HG03139 (cell line): ENCODE measurements at regions not wholly inside any gene's neighbourhood (a gene's known extent, or its start where the extent isn't known, plus 50 kb on each side); places are given as distances from the start of the nearest gene placed in this dataset.

Experiments used
- ATAC-seq: cut with Tn5 transposase; IDR thresholded peaks from one replicate; pipeline ENCODE4 v1.9.1; 2021; ENCODE audit not compliant: unreplicated experiment

GRCh38 chr11:28581286-28582242 is 473.4 kb downstream of the METTL15 start:
- no peak for ATAC-seq

DNA sequence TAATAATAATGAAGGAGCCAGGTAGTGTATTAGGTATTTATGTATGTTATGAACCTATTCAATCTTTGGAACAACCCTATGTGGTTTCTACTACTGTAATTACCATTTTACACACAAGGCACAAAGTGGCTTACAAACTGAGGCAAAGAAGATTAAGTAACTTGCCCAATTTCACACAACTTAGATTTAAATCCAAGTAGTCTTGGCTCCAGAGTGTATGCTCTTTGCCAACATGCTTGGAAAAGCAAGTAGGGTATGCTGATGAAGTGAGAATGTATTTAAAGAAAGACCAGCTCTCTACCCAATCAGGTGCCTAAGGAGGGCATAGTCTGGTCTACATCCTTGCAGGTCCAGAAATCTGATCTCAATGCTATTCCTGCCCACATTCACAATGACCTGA is 463.2 kb downstream of the METTL15 start:
- ATAC-seq: no peak

DNA sequence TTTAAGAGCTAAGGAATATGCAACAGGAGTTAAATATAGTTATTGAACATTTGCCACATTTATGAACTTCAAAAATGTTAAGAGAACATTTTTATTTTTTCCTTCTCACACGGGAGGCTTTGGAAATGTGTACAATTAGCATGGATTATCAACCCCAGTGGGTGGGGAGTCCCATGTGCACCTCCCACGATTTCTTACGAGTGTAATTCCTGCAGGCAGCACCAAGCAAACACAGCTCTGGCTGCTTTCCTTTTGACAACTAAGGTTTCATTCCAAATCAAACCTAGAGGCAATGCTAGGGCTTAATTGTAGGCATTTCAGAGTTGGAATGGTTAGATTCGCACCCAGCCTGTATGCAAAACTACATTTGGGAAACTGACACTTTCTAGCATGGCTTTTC is 460.9 kb downstream of the METTL15 start:
- ATAC-seq: no peak

- no peak for ATAC-seq
Observed at GRCh38 chr11:28566339-28567089, 458.3 kb downstream of the METTL15 start.

DNA sequence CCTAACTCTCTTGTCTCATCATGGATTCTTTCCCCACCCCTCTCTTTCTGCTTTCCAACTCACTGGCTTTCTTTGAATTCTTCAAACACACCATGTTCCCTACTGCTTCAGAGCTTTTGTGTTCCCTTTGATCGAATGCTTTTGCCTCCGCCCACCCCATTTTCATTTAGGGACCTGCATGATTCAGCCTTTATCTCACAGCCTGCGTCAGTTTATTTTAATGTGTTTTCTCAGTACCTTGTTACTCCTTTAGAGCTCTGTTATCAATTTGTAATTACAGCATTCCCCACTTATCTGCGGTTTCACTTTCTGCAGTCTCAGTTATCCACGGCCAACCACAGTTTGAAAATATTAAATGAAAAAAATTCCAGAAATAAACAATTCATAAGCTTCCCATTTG is 451.3 kb downstream of the METTL15 start:
- ATAC-seq: no peak

DNA sequence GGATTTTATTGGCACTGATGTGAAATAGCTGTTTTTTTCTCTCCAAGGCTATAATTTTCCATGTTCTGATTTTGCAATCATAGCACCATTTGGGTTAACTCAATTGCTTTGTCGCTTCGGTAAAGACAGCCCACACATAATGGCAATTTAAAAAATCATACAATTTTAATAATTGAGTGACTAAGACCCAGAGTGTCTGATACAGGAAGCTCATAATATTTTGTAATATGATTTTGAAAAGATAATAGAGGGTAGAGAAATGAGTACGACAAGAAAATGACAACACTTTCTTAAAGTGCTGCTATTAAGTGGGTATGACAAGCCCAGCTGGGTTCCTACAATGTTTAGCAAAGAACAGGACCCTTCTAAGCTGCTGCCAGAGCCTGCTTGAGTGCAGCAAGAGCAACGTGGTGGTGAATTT is 439.1 kb downstream of the METTL15 start:
- no peak for ATAC-seq

DNA sequence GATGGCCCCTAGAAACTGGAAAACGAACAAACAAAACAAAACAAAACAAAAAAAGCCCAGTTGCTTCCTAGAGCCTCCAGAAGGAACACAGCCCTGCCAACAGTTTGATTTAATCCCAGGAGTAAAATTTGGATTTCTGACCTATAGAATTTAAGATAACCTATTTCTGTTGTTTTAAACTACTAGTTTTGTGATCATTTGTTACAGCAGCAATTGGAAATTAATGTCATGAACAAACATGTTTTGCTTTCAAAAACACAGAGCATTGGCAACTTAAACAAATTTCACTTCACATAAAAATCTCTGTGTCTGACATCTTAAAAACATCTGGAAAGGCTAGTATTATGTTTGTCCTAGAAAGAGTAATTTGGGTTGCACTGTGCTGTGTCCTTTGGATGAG is 437.3 kb downstream of the METTL15 start:
- no peak for ATAC-seq

DNA sequence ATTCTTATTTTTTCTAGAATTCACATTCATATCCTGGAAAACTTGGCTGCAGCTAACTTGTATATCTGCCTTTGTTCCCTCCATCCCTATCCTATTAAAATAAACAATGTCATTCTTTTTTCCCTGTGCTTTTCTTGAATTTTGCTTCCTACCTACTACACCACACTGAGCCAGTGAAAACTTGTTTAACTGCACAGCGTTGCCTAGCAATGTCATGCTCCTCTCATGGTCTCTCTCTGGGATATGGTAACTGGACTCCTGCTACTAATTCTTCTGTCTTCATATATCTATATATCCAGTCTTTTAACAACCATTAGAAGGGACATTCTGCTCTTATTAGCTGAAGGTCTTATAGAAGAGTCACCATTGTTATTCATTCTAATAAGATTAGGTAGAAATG is 434.4 kb downstream of the METTL15 start:
- no peak for ATAC-seq

- ATAC-seq: no peak
Observed at GRCh38 chr11:28539239-28540030, 431.2 kb downstream of the METTL15 start.

DNA sequence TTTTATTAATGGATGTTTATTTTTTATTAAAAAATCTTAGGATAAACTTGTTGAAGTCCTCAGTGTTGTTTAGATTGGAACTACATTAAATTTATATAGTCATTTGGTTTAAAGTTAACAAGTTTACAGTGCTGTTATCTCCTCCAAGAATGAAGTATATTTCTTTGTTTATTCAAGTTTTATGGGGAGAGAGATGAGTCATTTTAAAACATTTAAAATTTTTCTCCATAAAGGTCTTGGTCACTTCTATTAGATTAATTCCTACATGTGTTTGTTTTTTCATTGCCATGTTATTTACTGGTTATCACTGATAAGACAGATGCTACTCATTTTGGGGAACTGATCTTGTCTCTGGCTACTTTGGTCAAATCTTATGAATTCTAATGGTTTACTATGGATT is 429.6 kb downstream of the METTL15 start:
- no peak for ATAC-seq

DNA sequence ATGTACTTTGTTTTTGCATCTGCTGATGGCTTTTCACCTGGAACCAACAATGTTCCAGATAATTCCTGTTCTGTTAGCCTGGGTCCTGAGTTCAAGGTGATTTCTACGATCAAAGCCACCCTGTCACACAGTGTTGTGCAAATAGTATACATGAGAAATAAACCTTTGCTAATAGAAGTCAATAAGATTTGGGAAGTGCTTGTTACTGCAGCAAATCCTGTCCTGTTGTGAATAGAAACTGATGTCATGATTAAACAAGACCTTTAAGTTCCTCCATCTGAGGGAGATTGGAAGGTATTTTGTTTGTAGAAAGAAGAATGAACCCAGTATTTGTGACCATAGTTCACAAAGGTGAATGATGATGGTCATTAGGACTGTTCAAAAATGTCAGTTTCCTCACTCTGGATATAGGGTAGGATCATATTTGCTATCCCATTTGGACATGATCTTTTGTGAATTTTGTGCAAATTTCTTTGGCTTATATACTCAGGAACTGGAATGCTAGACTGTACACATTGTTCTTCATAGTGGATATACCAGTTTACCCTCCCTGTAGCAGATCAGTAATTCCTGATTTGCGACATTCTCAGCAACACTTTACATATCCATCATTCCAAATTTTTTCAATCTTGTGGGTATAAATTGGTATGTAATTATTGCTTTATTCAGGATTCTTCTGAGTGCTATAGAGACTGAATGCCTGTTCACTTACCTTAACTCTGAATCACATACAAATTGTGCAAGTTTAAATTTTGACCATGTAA is 428.5 kb downstream of the METTL15 start:
- ATAC-seq: no peak

DNA sequence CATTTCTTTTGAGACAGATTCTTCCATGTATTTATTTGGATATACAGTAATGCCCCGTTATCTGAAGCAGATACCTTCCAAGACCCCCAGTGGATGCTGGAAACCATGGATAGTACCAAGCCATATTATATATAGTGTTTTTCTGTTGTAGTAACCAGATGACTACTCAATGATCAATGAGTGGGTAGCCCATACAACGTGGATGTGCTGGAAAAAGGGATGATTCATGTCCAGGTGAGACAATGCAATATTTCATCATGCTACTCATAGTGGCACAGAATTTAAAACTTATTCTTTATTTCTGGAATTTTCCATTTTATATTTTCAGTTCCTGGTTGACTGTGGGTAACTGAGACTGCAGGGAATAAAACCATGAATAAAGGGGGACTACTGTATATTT is 427.5 kb downstream of the METTL15 start:
- no peak for ATAC-seq

DNA sequence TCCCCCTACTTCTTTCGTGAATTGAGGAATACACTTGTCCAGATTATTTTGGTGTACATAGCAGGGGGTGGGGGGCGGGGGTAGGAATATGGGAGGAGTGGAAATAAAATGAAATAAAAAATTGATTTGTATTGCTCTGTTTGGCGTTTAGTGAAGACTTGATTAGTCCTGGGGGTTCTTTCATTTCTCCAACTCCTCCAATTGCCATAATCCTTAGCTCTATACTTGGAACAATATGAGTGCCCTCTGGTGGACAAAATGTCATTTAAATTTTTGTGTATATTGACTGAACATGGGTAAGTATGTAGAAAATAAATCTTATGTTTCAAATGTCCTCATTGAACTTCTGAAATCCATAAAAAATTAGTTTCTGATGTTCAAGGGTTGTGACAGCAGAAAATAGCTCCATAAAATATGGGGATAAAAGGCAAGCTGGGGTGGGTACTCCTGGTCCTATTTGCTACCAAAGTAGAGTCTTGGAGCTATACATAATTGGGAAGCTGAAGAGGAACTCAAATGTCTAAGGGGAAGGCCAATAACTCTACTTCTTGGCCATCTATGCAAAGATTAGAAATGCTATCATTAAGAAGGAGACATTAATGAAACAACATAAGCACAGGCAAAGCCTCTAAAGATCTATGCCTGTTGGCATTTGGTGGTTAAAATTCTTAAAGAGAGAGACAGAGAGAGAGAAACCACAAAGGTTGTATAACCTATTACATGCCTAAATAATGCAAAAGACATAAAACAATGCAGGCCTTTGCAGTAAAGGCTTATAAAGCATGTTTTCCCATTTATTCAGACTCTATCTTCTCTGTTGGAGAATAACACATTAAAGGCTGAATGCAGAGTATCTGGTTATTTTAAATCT is 421.6 kb downstream of the METTL15 start:
- no peak for ATAC-seq

DNA sequence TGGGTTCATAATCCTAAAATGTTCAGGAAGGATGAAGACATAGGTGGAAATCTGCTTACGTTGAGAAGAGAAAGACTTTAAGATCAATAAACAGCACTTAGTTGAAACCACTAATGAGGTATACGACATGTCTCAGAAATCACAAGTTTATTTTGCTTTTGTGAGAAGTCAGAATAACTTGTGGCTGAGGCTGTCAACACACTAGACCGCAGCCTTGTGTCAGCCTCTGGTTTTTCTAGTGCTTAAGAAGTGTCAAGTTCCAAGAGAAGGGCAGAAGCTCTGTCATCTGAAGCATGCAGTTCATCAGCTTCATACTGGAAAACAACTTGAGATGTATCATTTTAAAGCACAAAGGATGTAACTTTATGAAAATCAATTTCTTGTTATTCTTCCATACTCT is 420.9 kb downstream of the METTL15 start:
- no peak for ATAC-seq

- ATAC-seq: no peak
Observed at GRCh38 chr11:28528217-28528616, 420.0 kb downstream of the METTL15 start.

GRCh38 chr11:28526406-28526751 is 418.2 kb downstream of the METTL15 start:
- no peak for ATAC-seq

- ATAC-seq: no peak
Observed at GRCh38 chr11:28525636-28526405, 417.6 kb downstream of the METTL15 start.

DNA sequence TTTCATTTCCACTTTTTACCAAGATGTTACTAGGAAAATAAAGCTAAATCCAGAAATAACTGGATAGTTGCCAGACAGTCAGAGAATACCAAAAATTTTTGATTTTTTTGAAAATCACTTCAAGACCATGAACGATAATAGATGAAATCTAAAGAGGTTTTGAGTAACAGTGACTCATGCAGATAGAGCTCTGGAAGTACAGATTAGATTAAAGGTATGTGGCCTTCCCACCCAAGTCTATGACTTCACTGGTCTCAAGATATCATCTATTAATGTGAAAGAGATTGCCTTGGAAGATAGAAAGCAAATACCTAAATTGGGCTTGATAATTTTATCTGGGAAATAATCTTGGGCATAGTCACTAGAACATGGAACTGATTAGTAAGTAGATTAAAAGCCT is 415.9 kb downstream of the METTL15 start:
- ATAC-seq: no peak

GRCh38 chr11:28521075-28521474 is 412.9 kb downstream of the METTL15 start:
- no peak for ATAC-seq
